ENCODE measurements at regions not wholly inside any gene's neighbourhood (a gene's known extent, or its start where the extent isn't known, plus 50 kb on each side); places are given as distances from the start of the nearest gene placed in this dataset.

GRCh38 chr2:43075811-43076585, 150.4 kb downstream of the ZFP36L2 start:
- TF ChIP-seq POLR2A (IDR thresholded peaks at IDR 0.05) = no peak
- no peak for TF ChIP-seq CTCF (IDR thresholded peaks at IDR 0.05)
- TF ChIP-seq EP300 (IDR thresholded peaks at IDR 0.05) = no peak

Measured in tibial nerve (tissue), 4 donors.